ENCODE measurements at regions not wholly inside any gene's neighbourhood (a gene's known extent, or its start where the extent isn't known, plus 50 kb on each side); places are given as distances from the start of the nearest gene placed in this dataset.

DNA sequence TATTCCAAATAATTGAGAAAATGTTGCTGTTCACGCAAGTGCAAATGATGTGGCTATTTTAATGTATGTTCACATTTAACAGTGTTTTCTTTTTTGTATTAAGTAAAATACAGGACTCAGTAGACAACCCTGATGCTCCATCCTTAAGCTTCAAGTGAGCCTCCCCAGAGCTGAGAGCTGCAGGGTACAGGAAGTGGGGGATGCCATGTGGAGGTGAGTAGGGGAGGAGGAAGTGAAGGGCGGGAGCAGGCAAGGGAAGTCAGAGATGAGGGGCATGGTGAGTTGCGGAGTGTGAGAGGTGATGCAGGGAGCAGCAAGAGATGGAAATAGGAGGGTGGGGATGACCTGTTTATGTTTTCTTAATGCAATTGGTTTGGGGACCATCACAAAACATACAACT is 711.0 kb downstream of the UQCRFS1 start:
- 52 to 65% methylated on average over 3 of the region's 3 CpGs for WGBS, 2 donors
- DNase-seq (no peak), ATAC-seq (no peak)
- H3K4me1 ChIP-seq = no peaks in the 10 kb centered on the region
- H3K9me3 ChIP-seq = no peaks in the 10 kb centered on the region
- TF ChIP-seq, protein P1, sequence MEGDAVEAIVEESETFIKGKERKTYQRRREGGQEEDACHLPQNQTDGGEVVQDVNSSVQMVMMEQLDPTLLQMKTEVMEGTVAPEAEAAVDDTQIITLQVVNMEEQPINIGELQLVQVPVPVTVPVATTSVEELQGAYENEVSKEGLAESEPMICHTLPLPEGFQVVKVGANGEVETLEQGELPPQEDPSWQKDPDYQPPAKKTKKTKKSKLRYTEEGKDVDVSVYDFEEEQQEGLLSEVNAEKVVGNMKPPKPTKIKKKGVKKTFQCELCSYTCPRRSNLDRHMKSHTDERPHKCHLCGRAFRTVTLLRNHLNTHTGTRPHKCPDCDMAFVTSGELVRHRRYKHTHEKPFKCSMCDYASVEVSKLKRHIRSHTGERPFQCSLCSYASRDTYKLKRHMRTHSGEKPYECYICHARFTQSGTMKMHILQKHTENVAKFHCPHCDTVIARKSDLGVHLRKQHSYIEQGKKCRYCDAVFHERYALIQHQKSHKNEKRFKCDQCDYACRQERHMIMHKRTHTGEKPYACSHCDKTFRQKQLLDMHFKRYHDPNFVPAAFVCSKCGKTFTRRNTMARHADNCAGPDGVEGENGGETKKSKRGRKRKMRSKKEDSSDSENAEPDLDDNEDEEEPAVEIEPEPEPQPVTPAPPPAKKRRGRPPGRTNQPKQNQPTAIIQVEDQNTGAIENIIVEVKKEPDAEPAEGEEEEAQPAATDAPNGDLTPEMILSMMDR (IDR thresholded peaks at IDR 0.05) = no peak
- TF ChIP-seq POLR2A (IDR thresholded peaks at IDR 0.05) = no peak
- no peaks in the 10 kb centered on the region for H3K27me3 ChIP-seq
- H3K27ac ChIP-seq = no peak overlapping the region
- no peak overlapping the region for H3K4me3 ChIP-seq
- H3K36me3 ChIP-seq (replicated peaks in 1 of 2; ENCODE audit: insufficient read depth in 1 of 2, low read depth in 2 of 2) = no peaks in the 10 kb centered on the region
- intact Hi-C loops (cut with DNase I) = no loop called here

DNA sequence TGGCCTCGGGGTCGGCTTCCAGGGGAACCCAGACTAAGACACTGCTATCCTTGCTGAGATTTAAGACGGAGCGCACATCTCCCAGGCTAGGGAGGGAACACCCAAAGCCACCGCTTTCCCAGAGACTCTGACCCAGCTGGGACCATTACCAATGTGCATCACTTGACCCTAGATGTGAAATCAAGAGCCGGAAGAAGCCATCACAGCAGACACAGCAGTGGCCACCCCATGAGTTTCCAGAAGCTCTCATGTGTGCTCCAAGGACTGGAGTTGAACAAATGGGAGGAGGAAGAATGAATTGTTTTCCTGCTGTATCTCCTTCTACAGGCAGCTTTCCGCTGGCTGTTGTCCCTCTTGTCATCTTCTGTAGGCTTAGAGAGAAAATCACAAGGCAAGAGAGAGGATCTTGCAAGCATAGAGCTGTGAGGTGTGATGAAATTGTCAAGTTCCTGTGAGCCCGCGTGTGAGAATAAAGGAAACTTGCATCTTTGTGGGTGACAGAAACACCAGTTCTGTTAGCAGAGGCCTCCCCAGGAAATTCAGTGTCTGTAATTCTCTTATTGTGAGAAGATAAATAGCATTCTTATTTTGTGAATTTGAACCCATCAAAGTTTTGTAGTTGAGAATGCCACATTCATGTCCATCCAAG is 711.8 kb downstream of the UQCRFS1 start:
- no peak for TF ChIP-seq POLR2A (IDR thresholded peaks at IDR 0.05)
- TF ChIP-seq, protein P1 (IDR thresholded peaks at IDR 0.05) = no peak
- no peak for ATAC-seq
- no peaks in the 10 kb centered on the region for H3K4me1 ChIP-seq
- H3K4me3 ChIP-seq = no peak overlapping the region
- intact Hi-C loops (cut with DNase I) = no loop called here
- no peak for DNase-seq
- no peaks in the 10 kb centered on the region for H3K27me3 ChIP-seq
- WGBS, 2 donors = 61 to 88% methylated on average over 8 to 9 of the region's 9 CpGs
- no peaks in the 10 kb centered on the region for H3K36me3 ChIP-seq (replicated peaks in 1 of 2; ENCODE audit: insufficient read depth in 1 of 2, low read depth in 2 of 2)
- no peak overlapping the region for H3K27ac ChIP-seq
- H3K9me3 ChIP-seq = no peaks in the 10 kb centered on the region

DNA sequence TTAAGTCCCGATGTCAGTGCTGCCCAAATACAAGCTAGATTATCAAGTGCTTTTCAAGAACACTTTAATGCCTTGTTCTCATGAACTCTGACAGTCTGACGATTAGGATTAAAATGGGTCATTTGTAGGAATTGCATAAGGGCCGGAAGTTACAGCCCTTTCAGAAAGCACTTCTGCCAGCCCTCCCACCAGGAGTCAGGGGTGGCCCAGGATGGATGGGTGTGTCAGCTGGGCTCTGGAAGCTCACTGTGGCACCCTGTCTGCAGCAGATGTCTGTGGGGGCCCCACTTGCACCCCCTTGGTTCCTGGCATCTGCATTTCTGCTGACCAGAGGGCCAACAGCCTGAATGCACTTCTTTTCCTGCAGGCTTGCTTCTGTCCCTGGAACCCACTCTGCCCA is 712.7 kb downstream of the UQCRFS1 start:
- no peak for ATAC-seq
- H3K27ac ChIP-seq = no peak overlapping the region
- 40 to 57% methylated on average over 3 of the region's 3 CpGs for WGBS, 2 donors

DNA sequence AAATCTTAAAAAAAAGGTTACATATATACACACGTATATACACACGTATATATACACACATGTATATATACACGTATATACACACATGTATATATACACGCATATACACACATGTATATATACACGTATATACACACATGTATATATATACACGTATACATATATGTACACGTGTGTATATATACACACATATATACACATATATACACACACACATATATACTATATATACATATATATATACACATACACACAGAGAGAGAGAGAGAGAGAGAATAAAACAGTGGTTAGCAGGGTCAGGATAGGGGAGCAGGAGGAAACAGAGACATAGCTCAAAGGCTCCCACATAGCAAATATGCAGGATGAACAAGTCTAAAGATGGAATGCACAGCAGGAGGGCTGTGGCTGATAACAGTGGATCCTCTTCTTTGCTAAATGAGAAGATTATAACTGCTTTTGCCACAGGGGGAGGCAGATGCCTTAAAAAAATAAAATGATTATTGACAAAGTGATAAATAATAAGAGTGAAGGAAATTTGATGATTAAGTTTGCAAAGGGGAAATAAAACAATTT is 714.5 kb downstream of the UQCRFS1 start:
- TF ChIP-seq, protein P1 (IDR thresholded peaks at IDR 0.05) = no peak
- no peak for TF ChIP-seq POLR2A (IDR thresholded peaks at IDR 0.05)
- H3K4me1 ChIP-seq = no peaks in the 10 kb centered on the region
- no peaks in the 10 kb centered on the region for H3K9me3 ChIP-seq
- no peaks in the 10 kb centered on the region for H3K27me3 ChIP-seq
- H3K4me3 ChIP-seq = no peak overlapping the region
- H3K27ac ChIP-seq = no peak overlapping the region
- ATAC-seq (no peak), DNase-seq (no peak)
- intact Hi-C loops (cut with DNase I) = no loop called here
- H3K36me3 ChIP-seq (replicated peaks in 1 of 2; ENCODE audit: insufficient read depth in 1 of 2, low read depth in 2 of 2) = no peaks in the 10 kb centered on the region
- 57 to 65% methylated on average over 7 of the region's 7 CpGs for WGBS, 2 donors

More for the DNA sequence above, 712.7 kb downstream of the UQCRFS1 start:
- Histone ChIP-seq H3K36me3 (replicated peaks in 1 of 2; ENCODE audit: insufficient read depth in 1 of 2, low read depth in 2 of 2) (no peaks in the 10 kb centered on the region), H3K27me3 (no peaks in the 10 kb centered on the region), H3K4me3 (no peak overlapping the region), H3K9me3 (no peaks in the 10 kb centered on the region), H3K4me1 (no peaks in the 10 kb centered on the region)
- DNase-seq = no peak
- TF ChIP-seq, protein P1 (IDR thresholded peaks at IDR 0.05) = no peak
- TF ChIP-seq POLR2A (IDR thresholded peaks at IDR 0.05) = no peak
- intact Hi-C loops (cut with DNase I) = no loop called here

GRCh38 chr19:28497887-28498286 is 715.1 kb downstream of the UQCRFS1 start:
- 76 to 96% methylated on average over 4 of the region's 4 CpGs for WGBS, 2 donors
- no peak for TF ChIP-seq POLR2A (IDR thresholded peaks at IDR 0.05)
- TF ChIP-seq, protein P1 (IDR thresholded peaks at IDR 0.05) = no peak
- no peak overlapping the region for H3K4me3 ChIP-seq
- no peaks in the 10 kb centered on the region for H3K9me3 ChIP-seq
- ATAC-seq (no peak), DNase-seq (no peak)
- intact Hi-C loops (cut with DNase I) = no loop called here
- H3K27me3 ChIP-seq = no peaks in the 10 kb centered on the region
- no peaks in the 10 kb centered on the region for H3K36me3 ChIP-seq (replicated peaks in 1 of 2; ENCODE audit: insufficient read depth in 1 of 2, low read depth in 2 of 2)
- no peak overlapping the region for H3K27ac ChIP-seq
- H3K4me1 ChIP-seq = no peaks in the 10 kb centered on the region
